PC-9 (cell line): ENCODE measurements at regions not wholly inside any gene's neighbourhood (a gene's known extent, or its start where the extent isn't known, plus 50 kb on each side); places are given as distances from the start of the nearest gene placed in this dataset.

Experiments
- BruUV-seq: library from RNA; stranded (reverse); fragments of 400-500 nt; replicated peaks from 2 replicates; lab custom pipeline; 2021; lab: Mats Ljungman, UMichigan
- CTCF ChIA-PET: fragments of 300-600 bp; sonication (Branson Sonifier 250); formaldehyde crosslinking; loops from one replicate; lab custom pipeline; 2022; ENCODE audit warnings: antibody characterized with exemption; lab: Charles Lee
- POLR2A ChIA-PET: fragments of 300-600 bp; sonication (Branson Sonifier 250); formaldehyde crosslinking; loops from one replicate; lab custom pipeline; 2022; ENCODE audit warnings: antibody characterized with exemption; ENCODE audit not compliant: unreplicated experiment; lab: Charles Lee
- DNase-seq, 2 experiments: peaks; one replicate each; pipeline versions ENCODE4 v3.0.0 to v3.0.0-alpha.2; 2015 to 2022; ENCODE audit warnings: mixed read lengths in 1 of 2
- H2AFZ ChIP-seq: fragments of 200-600 bp; sonication (generic); 2 replicates; pipeline ENCODE4 v1.8.1; 2017; ENCODE audit warnings: antibody characterized with exemption
- H3F3A ChIP-seq: fragments of 200-600 bp; sonication (generic); 2 replicates; pipeline ENCODE4 v1.8.1; 2017; ENCODE audit warnings: antibody characterized with exemption, mild to moderate bottlenecking, low read depth; ENCODE audit not compliant: insufficient read depth
- H3K27ac ChIP-seq: fragments of 200-600 bp; sonication (generic); 2 replicates; pipeline ENCODE4 v1.6.1; 2016; ENCODE audit warnings: mixed run types
- H3K27me3 ChIP-seq: fragments of 200-600 bp; sonication (generic); 2 replicates; pipeline ENCODE4 v1.6.1; 2016; ENCODE audit warnings: low read depth, mixed run types; ENCODE audit not compliant: insufficient read depth
- H3K36me3 ChIP-seq: fragments of 200-600 bp; sonication (generic); 2 replicates; pipeline ENCODE4 v1.6.1; 2016; ENCODE audit warnings: low read depth, mixed run types
- H3K4me1 ChIP-seq: fragments of 200-600 bp; sonication (generic); replicated peaks from 2 replicates; pipeline ENCODE4 v1.6.1; 2016; ENCODE audit warnings: mixed run types; ENCODE audit not compliant: insufficient read depth
- H3K4me2 ChIP-seq: fragments of 200-600 bp; sonication (generic); 2 replicates; pipeline ENCODE4 v1.6.1; 2017; ENCODE audit warnings: mixed run types
- H3K4me3 ChIP-seq: fragments of 200-600 bp; sonication (generic); 2 replicates; pipeline ENCODE4 v1.6.1; 2016; ENCODE audit warnings: mixed run types
- H3K79me2 ChIP-seq: fragments of 200-600 bp; sonication (generic); 2 replicates; pipeline ENCODE4 v1.6.1; 2017; ENCODE audit warnings: low read depth, mixed run types
- H3K9me2 ChIP-seq: fragments of 200-600 bp; sonication (generic); 2 replicates; pipeline ENCODE4 v1.8.1; 2017; ENCODE audit warnings: mild to moderate bottlenecking; ENCODE audit not compliant: insufficient read depth
- H3K9me3 ChIP-seq: fragments of 200-600 bp; sonication (generic); 2 replicates; pipeline ENCODE4 v1.8.1; 2016; ENCODE audit warnings: low read depth; ENCODE audit not compliant: insufficient read depth
- H4K20me1 ChIP-seq: fragments of 200-600 bp; sonication (generic); 2 replicates; pipeline ENCODE4 v1.8.1; 2017; ENCODE audit not compliant: insufficient read depth
- CTCF ChIP-seq: fragments of 200-600 bp; sonication (generic); conservative IDR thresholded peaks from 2 replicates; pipeline ENCODE4 v1.6.1; 2017; ENCODE audit warnings: mixed run types, antibody characterized with exemption, mild to moderate bottlenecking, moderate library complexity
- EZH2 ChIP-seq: fragments of 200-600 bp; sonication (generic); IDR thresholded peaks from 2 replicates; pipeline ENCODE4 v1.8.0; 2017; ENCODE audit warnings: antibody characterized with exemption, low read depth
- intact Hi-C: fragments of 100-400 bp; cut with micrococcal nuclease; formaldehyde crosslinking; loops from one replicate; pipeline ENCODE4 v1.10.0; 2022; ENCODE audit not compliant: unreplicated experiment

GRCh38 chr5:98635656-98636055 lies 137.8 kb upstream of the RGMB start:
- POLR2A ChIA-PET = no interaction called here

GRCh38 chr5:98637116-98637515 lies 136.3 kb upstream of the RGMB start:
- no peak for DNase-seq
- Histone ChIP-seq H3K27ac (no peak overlapping the region), H3K9me2 (no peaks in the 10 kb centered on the region; the same call in 1 of the 2 replicates), H2AFZ (no peak overlapping the region), H3F3A (no peaks in the 10 kb centered on the region), H3K36me3 (no peaks in the 10 kb centered on the region), H3K4me1 (no peaks in the 10 kb centered on the region), H3K4me2 (no peak overlapping the region), H4K20me1 (no peaks in the 10 kb centered on the region), H3K9me3 (no peaks in the 10 kb centered on the region), H3K79me2 (no peaks in the 10 kb centered on the region), H3K27me3 (no peaks in the 10 kb centered on the region), H3K4me3 (no peak overlapping the region)
- TF ChIP-seq EZH2 (no peak), CTCF (no peak)
- BruUV-seq = no TSS peak
- intact Hi-C loops = no loop called here
- POLR2A ChIA-PET = no interaction called here
- CTCF ChIA-PET = no interaction called here

More at GRCh38 chr5:98635656-98636055, 137.8 kb upstream of the RGMB start:
- Histone ChIP-seq H3K36me3 (no peaks in the 10 kb centered on the region), H3K79me2 (no peaks in the 10 kb centered on the region), H3K4me1 (no peaks in the 10 kb centered on the region), H4K20me1 (no peaks in the 10 kb centered on the region), H3K4me3 (no peak overlapping the region), H3F3A (no peaks in the 10 kb centered on the region), H3K9me2 (no peaks in the 10 kb centered on the region; the same call in 1 of the 2 replicates), H3K4me2 (no peak overlapping the region), H2AFZ (no peak overlapping the region), H3K27ac (no peak overlapping the region), H3K9me3 (no peaks in the 10 kb centered on the region), H3K27me3 (no peaks in the 10 kb centered on the region)
- intact Hi-C loops = no loop called here
- no peak for DNase-seq
- CTCF ChIA-PET = no interaction called here
- no TSS peak for BruUV-seq
- TF ChIP-seq CTCF (no peak), EZH2 (no peak)

- Histone ChIP-seq H3K4me2 (no peak overlapping the region), H3K9me2 (no peaks in the 10 kb centered on the region; the same call in 1 of the 2 replicates), H3K27ac (no peak overlapping the region), H3K4me1 (no peaks in the 10 kb centered on the region), H3F3A (no peaks in the 10 kb centered on the region), H4K20me1 (no peaks in the 10 kb centered on the region), H3K4me3 (no peak overlapping the region), H3K27me3 (no peaks in the 10 kb centered on the region), H3K9me3 (no peaks in the 10 kb centered on the region), H3K79me2 (no peaks in the 10 kb centered on the region), H2AFZ (no peak overlapping the region), H3K36me3 (no peaks in the 10 kb centered on the region)
- DNase-seq = no peak
- no peak for TF ChIP-seq EZH2
- no peak for TF ChIP-seq CTCF
- intact Hi-C loops = no loop called here
- CTCF ChIA-PET = no interaction called here
- POLR2A ChIA-PET = no interaction called here
- BruUV-seq = no TSS peak
Observed at GRCh38 chr5:98637557-98637956, 135.9 kb upstream of the RGMB start.
